GM18505 (cell line): ENCODE measurements at regions not wholly inside any gene's neighbourhood (a gene's known extent, or its start where the extent isn't known, plus 50 kb on each side); places are given as distances from the start of the nearest gene placed in this dataset.
"Not testable (repeated sequence)": the region's sequence is repeated elsewhere in the genome, so short reads cannot be mapped to it uniquely, and the experiment has no call there.

Source experiments
- ATAC-seq: cut with Tn5 transposase; IDR thresholded peaks from one replicate; pipeline ENCODE4 v1.9.1; 2021; ENCODE audit not compliant: unreplicated experiment
- POLR2A ChIP-seq: IDR thresholded peaks from 4 replicates; pipeline ENCODE4 v1.6.1; 2011; ENCODE audit warnings: borderline replicate concordance; ENCODE audit not compliant: insufficient read depth, insufficient read length; ENCODE audit errors: extremely low read depth

- no peak for TF ChIP-seq POLR2A
- ATAC-seq = no peak
Measured at GRCh38 chr10:118820326-118821116, 65.8 kb upstream of the CACUL1 start.

GRCh38 chr10:118823256-118823907 lies 68.6 kb upstream of the CACUL1 start:
- TF ChIP-seq POLR2A = no peak
- ATAC-seq = no peak

GRCh38 chr10:118827053-118827452 lies 72.3 kb upstream of the CACUL1 start:
- ATAC-seq = no peak
- TF ChIP-seq POLR2A = no peak

- ATAC-seq = no peak
- no peak for TF ChIP-seq POLR2A
Measured at GRCh38 chr10:118827466-118828155, 72.8 kb upstream of the CACUL1 start.

- no peak for ATAC-seq
- TF ChIP-seq POLR2A = no peak
Measured at GRCh38 chr10:118832241-118832651, 77.5 kb upstream of the CACUL1 start.

- ATAC-seq = not testable (repeated sequence)
Measured at GRCh38 chr10:118834370-118834769, 79.6 kb upstream of the CACUL1 start.

GRCh38 chr10:118835682-118836326 lies 81.0 kb upstream of the CACUL1 start:
- TF ChIP-seq POLR2A = no peak
- no peak for ATAC-seq

- ATAC-seq = no peak
Measured at GRCh38 chr10:118838364-118838763, 83.6 kb upstream of the CACUL1 start.

GRCh38 chr10:118839348-118839747 lies 84.6 kb upstream of the CACUL1 start:
- ATAC-seq = no peak
- no peak for TF ChIP-seq POLR2A

More at GRCh38 chr10:118838364-118838763, 83.6 kb upstream of the CACUL1 start:
- TF ChIP-seq POLR2A = no peak

- no peak for TF ChIP-seq POLR2A
- no peak for ATAC-seq
Measured at GRCh38 chr10:118840071-118840775, 85.5 kb upstream of the CACUL1 start.

GRCh38 chr10:118840776-118841468 lies 86.2 kb upstream of the CACUL1 start:
- no peak for ATAC-seq
- no peak for TF ChIP-seq POLR2A

GRCh38 chr10:118841881-118842605 lies 87.3 kb upstream of the CACUL1 start:
- TF ChIP-seq POLR2A = no peak
- no peak for ATAC-seq

- no peak for ATAC-seq
- TF ChIP-seq POLR2A = no peak
Measured at GRCh38 chr10:118842843-118843624, 88.3 kb upstream of the CACUL1 start.
